HG03558 (cell line): ENCODE measurements at regions not wholly inside any gene's neighbourhood (a gene's known extent, or its start where the extent isn't known, plus 50 kb on each side); places are given as distances from the start of the nearest gene placed in this dataset.

Experiments used
- ATAC-seq: cut with Tn5 transposase; IDR thresholded peaks from one replicate; pipeline ENCODE4 v1.9.1; 2021; ENCODE audit warnings: moderate number of reproducible peaks; ENCODE audit not compliant: unreplicated experiment; ENCODE audit errors: extremely low read depth

DNA sequence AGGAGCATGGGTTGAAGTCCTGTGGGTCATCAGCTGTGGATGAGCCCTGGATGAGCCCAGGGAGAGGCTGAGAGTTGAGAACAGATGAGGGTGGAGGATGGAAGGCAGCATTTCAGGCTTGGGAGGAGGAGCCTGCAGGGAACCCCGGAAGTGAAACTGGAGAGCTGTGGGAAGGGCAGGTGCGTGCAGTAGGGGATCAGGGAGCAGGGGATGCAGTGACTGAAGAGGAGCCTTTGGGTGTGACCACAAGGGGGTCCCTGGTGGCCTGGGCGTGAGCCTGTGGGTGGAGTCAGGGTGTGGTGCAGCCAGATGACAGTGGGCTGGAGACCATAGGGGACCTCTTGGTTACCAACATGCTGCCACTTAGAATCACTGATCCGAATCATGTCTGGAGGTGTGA is 115.5 kb downstream of the PAPOLA start:
- no peak for ATAC-seq

DNA sequence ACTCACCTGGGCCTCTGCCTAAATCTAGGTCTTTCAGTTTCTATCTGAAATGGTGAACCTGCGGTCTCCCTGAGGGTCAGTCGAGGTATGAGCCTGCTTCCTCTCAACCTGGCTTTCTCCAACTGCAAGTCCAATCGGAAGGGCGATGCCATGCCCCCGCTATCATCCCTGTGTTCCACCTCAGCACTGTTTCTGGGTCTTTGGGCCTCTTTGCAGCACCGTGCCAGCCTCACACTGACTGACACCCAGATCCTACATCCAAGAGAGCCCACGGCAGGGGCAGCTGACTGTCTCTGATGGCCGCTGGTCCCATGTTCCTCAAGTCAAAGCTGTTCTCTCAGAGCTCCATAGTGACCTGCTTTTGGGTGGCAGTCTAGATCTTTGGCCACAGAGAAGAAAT is 120.7 kb downstream of the PAPOLA start:
- ATAC-seq: no peak

DNA sequence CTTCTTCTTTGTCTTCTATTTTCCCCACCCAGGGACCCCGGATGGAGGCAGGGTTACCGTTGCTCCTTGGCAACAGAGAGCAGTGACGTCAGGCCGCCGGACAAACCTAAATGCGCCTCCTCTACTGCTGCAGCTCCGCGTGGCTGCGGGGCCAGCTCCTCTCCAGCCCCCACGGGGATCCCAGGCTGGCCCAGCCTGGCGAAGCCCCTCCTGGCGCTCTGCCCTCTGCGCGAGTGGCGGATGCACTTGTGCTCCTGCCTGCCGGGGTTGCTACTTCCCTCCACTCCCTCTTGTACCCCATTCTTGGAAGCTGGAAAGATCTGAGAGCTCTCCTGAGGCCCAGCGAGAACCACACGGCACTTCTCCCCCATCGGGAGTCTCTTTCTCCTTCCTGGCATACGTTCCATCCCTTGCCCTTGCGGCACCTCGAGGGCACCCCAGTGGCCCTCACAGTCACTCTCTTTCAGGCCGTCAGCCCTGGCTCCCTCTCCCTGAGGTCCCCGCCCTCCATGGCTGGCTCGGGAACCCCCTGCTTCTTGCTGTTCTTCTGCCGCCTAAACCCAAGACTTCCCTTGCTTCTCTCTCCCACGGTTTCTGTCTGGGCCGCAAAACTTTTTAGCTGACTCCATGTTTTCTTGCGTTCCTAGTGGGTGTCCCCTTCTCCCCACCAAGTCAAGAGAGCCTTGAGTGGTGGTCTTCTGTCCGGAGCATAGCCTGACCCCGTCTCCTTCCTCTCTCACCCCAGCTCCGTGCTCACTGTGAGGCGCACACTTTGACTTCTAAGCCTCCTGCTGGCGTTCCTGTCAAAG is 121.7 kb downstream of the PAPOLA start:
- no peak for ATAC-seq

GRCh38 chr14:96624661-96625425 is 122.7 kb downstream of the PAPOLA start:
- ATAC-seq: no peak

- ATAC-seq: no peak
Observed at GRCh38 chr14:96625426-96625985, 123.3 kb downstream of the PAPOLA start.

DNA sequence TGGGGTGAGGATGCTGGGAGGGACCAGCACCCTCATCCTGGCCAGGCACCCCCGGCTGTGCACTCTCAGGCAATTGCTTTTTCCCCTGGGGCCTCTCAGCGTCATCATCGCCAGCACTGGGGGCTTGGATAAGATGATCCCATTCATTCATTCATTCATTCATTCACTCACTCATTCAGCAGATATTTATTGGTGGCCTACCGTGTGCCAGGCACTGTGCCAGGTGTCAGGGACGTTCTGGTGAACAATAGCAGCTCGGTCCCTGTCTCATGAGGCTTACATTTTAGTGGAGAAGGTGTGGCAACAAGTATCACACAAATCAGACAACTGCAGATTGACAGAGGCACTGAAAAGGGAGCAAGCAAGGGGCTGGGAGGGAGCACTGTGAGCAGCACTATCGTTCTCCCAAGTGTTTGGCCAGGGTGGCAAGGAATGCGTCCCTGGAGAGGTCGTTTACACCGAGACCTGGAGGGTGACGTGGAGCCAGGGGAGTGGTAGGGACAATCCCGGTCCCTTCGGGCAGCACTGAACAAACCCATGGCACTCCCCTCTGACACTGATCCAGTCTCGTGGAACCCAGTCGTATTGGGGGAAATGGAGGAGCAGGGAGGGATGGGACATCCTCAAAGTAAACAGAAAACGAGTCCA is 124.1 kb downstream of the PAPOLA start:
- no peak for ATAC-seq

DNA sequence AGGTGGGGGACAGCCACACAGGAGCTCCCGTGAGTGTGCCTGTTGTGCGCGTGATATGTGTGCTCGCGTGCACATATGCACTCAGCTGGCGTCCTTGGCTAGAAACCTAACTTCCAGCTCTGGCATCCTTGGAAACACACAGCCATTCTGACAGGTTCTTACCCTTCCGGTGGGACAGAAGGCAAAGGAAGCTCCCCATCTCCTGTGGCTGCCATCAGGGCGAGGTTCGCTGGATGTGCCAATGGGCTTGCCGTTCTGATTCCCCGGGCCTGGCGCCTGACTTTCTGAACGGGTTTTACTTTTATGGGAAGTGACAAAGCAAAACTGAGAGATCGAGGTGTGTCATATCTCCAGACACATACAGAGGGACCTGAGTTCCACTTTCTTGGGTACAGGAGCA is 124.7 kb downstream of the PAPOLA start:
- ATAC-seq: no peak

- no peak for ATAC-seq
Observed at GRCh38 chr14:96627386-96627785, 125.2 kb downstream of the PAPOLA start.

DNA sequence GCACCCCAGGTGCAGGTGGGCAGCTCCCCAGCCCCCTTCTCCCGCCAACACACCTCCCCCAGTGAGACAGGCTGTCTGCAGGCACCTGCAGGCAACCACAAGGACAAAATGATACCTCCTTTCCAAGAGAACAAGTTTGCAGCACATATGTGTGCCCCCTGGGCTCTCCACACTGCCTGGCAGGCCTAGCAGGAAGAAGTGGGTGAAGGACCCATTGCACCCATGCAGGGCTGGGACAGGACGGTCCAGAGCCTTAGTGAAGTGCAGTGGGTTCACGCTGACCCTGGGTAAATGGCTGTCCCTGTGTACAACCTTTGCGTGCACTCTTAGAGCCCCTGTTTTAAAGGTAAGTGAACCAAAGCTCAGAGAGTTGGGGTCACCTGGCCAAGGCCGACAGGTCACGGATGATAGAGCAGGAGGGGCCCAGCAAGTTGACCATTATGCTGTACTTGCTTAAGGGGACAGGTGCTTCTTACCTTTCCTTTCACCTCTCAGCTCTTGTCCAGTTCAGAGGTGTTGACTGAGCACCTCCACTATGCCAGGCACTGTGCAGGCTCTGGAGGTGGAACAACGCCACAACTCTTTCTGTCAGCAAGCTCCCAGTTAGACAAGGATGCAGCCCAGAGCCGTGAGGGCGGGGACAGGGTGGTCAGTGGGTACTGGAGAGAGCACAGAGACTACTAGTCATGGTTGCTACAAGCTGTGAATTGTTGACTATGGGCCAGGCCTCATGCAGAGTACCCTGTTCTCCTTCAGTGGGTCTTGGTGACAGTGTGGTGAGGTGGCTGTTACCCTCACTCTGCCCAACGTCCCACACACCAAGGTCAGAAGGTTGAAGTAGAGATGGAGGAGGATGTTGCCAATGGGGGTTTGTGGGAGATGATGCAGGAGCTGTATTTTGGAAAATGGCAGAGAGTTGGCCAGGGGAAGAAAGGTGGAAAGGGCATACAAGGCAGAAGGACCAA is 125.9 kb downstream of the PAPOLA start:
- no peak for ATAC-seq

DNA sequence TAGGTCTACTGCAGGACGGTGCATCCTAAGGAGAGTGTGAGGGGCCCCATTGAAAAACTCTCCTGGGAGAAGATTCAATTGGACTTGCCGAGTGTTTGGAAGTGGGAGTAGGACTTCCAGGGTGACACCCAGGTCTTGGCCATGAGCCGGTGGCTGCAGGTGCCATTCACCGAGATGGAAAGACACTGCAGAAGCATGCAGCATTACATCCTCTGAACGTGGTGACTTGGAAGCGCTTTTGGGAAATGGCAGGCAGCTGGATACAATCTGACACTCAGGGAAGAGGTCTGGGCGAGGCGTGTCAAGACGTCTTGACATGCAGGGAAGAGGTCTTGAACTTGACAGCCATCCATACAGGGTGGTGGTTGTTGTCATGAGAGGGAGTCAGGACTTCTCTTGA is 126.9 kb downstream of the PAPOLA start:
- ATAC-seq: no peak

GRCh38 chr14:96629558-96630222 is 127.5 kb downstream of the PAPOLA start:
- no peak for ATAC-seq

DNA sequence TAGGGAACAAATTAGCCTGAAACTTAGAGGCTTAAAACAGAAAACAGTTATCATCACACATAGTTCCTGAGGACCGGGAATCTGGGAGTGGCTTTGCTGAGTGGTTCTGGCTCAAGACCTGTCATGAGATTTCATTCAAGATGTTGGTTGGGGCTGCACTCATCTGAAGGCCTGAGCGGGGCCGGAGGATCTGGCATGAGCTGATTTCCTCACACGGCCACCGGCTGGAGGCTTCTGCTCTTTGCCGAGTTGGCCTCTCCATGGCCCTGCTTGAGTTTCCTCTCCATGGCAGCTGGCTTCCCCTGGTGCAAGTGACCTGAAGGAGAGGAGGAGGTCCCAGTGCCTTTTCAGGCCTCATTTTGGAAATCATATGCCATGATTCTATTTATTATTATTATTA is 128.1 kb downstream of the PAPOLA start:
- ATAC-seq: no peak

- ATAC-seq: no peak
Observed at GRCh38 chr14:96631030-96631429, 128.8 kb downstream of the PAPOLA start.

DNA sequence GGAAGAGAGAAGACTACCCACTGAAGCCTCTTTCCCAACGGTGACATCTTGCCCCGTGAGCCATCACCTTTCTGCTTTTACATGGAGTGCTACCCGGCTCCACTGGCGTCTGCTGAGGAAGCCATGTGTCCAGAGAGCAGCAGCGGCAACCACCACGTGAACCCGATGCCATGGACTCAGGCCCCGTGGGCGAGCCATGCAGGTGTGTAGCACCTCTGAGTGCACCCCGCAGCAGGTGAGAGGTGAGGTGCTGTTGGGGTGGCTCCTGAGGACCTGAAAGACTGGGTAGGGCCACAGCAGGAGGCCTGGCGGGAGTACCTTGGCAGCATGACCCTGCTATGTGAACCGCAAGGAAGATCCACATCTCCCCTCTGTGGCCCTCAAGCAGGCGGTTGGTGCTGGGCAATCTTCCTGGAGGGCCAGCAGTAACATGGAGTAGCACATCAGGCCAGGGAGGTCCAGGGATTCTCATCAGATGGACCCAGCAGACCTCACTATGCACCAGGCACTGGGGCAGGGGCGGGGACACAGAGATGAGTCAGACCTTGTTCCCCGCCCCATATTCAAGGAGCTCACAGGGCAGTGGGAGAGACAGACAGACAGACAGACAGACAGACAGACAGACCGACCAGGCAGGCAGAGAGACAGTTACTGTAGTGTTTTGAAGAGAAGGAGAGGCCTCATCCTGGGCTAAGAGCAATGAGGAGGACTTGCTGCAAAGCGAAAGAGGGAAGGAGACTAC is 129.6 kb downstream of the PAPOLA start:
- no peak for ATAC-seq

- ATAC-seq: no peak
Observed at GRCh38 chr14:96632363-96632758, 130.2 kb downstream of the PAPOLA start.

- no peak for ATAC-seq
Observed at GRCh38 chr14:96633096-96633495, 130.9 kb downstream of the PAPOLA start.

DNA sequence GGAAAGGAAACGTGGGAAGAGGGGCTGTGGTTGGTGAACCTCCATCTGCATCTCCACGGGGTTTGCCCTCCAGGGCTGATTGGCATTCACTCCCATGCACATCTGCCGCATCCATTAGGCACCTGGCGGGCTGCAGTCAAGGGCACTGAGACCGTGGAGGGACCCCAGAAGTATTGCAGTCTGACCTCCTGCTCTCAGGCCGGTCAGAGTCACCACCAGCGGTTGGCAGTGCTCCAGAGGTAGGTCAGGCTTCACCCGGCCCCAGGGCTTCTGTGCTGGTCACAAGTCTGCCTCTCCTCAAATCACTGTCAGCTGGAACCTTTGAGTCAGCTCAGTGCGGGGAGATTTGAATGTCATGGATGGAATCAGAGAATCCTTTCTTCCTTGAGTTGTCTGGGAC is 132.3 kb downstream of the PAPOLA start:
- no peak for ATAC-seq

GRCh38 chr14:96634896-96635295 is 132.7 kb downstream of the PAPOLA start:
- ATAC-seq: no peak

GRCh38 chr14:96635850-96636249 is 133.7 kb downstream of the PAPOLA start:
- no peak for ATAC-seq
